NCI-H1694 treated with DMSO at 0.1 percent for 48 hours (cell line): ENCODE measurements at regions not wholly inside any gene's neighbourhood (a gene's known extent, or its start where the extent isn't known, plus 50 kb on each side); places are given as distances from the start of the nearest gene placed in this dataset.
"Not testable (repeated sequence)": the region's sequence is repeated elsewhere in the genome, so short reads cannot be mapped to it uniquely, and the experiment has no call there.

Experiments used
- DNase-seq: peaks from one replicate; lab custom pipeline; 2025; lab: John Stamatoyannopoulos, UW

GRCh38 chr17:27944546-27945332, 51.6 kb upstream of the LYRM9 start:
- DNase-seq: no peak

DNA sequence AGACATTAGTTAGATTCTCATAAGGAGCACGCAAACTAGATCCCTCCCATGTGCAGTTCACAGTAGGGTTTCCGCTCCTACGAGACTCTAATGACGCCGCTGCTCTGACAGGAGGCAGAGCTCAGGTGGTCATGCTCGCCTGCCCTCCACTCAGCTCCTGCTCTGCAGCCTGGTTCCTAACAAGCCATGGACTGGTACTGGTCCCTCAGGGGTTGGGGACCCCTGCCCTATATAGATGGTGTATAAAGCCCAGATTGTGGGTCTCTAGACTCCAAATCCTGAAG, 52.1 kb upstream of the LYRM9 start:
- DNase-seq: no peak

- DNase-seq: no peak
Measured at GRCh38 chr17:27945953-27946352, 52.8 kb upstream of the LYRM9 start.

GRCh38 chr17:27946513-27946912, 53.3 kb upstream of the LYRM9 start:
- DNase-seq: no peak

DNA sequence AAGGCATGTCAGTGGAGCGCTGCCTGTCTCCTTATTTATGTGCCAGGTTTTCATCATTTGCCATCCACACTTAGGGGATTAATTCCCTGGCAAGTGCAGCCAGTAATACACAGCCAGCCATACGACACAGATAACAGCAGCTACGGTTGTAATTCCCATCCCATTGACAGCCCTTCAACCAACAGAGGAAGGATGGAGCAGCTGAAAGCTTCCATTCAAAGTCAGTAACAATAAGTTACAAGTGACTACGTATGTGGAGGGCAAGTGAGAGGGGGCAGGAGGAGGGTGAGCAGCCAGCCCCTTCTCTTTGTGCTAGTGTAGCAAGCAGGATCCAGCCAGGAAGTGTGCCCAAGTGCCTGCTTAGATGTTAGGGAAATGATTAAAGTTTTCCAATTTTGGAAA, 53.8 kb upstream of the LYRM9 start:
- no peak for DNase-seq

DNA sequence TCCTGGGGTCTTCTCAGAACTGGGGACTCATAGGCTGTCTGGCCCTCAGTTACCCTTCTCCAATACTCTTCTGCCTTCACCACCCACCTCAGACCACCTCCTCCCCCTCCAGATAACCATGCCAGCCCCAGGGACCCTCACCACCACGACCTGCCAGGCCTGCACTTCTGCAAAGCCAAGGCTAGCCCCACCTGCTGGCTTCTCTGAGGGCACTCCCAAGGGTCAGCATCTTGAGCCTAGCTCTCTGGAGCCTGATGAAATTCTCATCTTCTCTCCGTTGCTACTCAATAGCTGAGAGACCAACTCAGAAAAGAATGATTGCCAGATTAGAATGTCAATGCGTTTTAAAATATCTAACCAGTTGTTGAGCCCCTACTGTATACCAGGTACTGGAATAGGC, 56.1 kb upstream of the LYRM9 start:
- DNase-seq: no peak

- DNase-seq: not testable (repeated sequence)
Measured at GRCh38 chr17:27950225-27950624, 57.1 kb upstream of the LYRM9 start.

DNA sequence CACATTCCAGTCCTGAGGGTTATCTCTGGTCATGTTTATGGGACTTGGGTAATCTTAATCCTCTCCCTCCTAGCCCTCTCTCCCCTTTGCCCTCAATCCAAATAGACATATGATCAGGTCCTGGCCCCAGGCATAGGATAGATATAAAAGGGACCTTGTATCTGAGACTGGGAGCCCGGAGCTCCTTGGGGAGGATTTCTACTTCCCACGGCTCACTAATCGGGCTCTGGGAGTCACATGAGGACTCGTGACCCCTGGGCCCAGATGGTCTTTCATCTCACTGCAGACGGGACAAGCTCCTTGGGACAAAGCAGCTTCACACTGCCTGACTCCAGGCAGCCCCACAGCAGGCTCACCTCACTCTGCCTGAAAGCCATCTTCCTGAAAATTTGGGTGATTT, 57.8 kb upstream of the LYRM9 start:
- no peak for DNase-seq

- no peak for DNase-seq
Measured at GRCh38 chr17:27951872-27952271, 58.7 kb upstream of the LYRM9 start.

DNA sequence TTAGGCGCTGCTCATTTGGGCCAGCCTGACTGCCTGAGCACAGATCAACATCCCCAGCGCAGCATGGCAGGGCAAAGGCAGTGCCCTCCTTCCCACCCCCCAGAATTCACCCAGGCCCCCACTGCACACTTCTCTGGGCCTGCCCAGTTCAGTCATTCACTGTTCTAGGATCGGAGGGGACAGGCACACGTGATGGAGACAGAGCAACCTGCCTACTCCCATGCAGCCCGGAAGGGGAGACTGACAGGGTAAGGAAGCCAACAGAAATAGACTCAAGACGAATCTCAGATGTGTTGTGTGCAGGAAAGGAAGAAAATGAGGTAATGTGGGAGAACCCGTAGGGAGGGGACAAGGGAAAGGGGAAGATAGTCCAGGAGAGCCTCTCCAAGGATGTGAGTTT, 59.2 kb upstream of the LYRM9 start:
- no peak for DNase-seq

GRCh38 chr17:27954548-27955495, 61.7 kb upstream of the LYRM9 start:
- no peak for DNase-seq

GRCh38 chr17:27956601-27957445, 63.7 kb upstream of the LYRM9 start:
- DNase-seq: no peak

DNA sequence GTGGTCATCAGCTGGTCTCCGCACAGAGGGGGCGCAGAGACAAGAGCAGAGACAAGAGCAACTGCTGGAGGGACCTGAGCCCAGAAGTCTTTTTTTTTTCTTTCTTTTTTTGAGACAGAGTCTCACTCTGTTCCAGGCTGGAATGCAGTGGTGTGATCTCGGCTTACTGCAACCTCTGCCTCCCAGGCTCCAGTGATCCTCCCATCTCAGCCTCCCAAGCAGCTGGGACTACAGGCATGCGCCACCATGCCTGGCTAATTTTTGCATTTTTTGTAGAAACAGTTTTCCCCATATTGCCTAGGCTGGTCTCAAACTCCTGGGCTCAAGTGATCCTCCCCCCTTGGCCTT, 64.3 kb upstream of the LYRM9 start:
- not testable (repeated sequence) for DNase-seq

DNA sequence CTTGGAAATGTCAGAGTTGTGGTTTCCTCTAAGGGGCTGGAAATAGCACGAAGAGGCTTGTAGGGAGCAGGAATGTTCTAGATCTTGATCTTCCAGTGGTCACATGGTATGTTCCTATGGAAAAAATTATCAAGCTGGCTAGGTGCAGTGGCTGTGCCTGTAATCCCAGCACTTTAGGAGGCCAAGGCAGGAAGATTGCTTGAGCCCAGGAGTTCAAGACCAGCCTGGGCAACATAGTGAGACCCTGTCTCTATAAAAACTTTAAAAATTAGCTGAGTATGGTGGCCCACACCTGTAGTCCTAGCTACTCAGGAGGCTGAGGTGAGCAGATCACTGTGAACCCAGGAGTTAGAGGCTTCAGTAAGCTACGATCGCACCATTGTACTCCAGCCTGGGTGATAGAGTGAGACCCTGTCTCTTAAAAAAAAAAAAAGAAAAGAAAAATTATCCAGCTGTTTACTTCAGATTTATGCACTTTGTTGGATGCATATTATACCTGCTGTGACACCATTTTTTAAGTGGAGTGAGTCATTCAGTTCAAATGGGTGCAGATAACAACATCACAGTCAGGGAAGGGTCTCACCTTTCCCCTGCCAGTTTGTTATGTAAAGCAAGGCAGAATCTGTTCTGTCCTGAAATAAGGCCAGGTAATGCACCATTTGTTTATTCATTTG, 65.7 kb upstream of the LYRM9 start:
- DNase-seq: no peak

GRCh38 chr17:27959382-27959709, 66.2 kb upstream of the LYRM9 start:
- DNase-seq: no peak

- DNase-seq: no peak
Measured at GRCh38 chr17:27960183-27960849, 67.2 kb upstream of the LYRM9 start.

DNA sequence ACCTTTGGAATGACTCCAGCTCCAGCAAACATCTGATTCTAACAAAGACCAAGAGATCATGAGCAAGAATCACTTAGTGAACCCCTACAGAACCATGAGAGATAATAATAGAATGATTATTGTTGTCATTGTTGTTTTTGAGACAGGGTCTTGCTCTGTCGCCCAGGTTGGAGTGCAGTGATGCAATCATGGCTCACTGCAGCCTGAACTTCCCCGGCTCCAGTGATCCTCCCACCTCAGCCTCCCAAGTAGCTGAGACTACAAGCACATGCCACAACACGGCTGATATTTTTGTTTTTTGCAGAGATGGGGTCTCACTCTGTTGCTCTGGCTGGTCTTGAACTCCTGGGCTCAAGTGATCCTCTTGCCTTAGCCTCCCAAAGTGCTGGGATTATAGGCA, 69.4 kb upstream of the LYRM9 start:
- DNase-seq: not testable (repeated sequence)

- no peak for DNase-seq
Measured at GRCh38 chr17:27965224-27965623, 72.1 kb upstream of the LYRM9 start.

- DNase-seq: no peak
Measured at GRCh38 chr17:27968206-27968732, 74.2 kb upstream of the NLK start.

DNA sequence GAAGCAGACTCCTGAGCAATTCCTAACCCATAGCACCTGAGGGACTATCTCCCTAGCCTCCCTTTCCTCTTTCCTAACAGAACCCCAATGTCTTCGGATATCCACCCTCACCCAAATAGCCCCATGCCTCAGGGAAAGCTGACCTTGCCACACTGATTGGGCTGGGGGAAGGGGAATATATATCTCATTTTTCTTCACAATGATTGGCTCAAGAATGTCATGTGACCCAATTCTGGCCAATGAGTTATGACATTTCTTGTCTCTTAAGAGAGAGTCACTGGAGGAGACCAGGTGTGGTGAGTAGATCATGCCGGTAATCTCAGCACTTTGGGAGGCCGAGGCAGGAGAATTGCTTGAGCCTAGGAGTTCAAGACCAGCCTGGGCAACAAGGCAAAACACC, 71.9 kb upstream of the NLK start:
- no peak for DNase-seq
